Activated CD4-positive, alpha-beta T cell treated with anti-CD3 and anti-CD28 coated beads, Interleukin-2, amount 10 ng/mL, durations not matched to agents 24 days and 14 days (primary cell): ENCODE measurements at regions not wholly inside any gene's neighbourhood (a gene's known extent, or its start where the extent isn't known, plus 50 kb on each side); places are given as distances from the start of the nearest gene placed in this dataset.
"Not testable (repeated sequence)": the region's sequence is repeated elsewhere in the genome, so short reads cannot be mapped to it uniquely, and the experiment has no call there.

Experiments used
- DNase-seq: peaks from one replicate; pipeline ENCODE4 v3.0.0; 2022
- H3K27ac Mint-ChIP-seq: one replicate; pipeline ENCODE4 v1.8.0; 2022; ENCODE audit warnings: mild to moderate bottlenecking, mixed read lengths
- H3K27me3 Mint-ChIP-seq: one replicate; pipeline ENCODE4 v1.8.0; 2022; ENCODE audit warnings: mixed read lengths
- H3K36me3 Mint-ChIP-seq: one replicate; pipeline ENCODE4 v1.8.0; 2022; ENCODE audit warnings: low read depth, mild to moderate bottlenecking, mixed read lengths
- H3K4me1 Mint-ChIP-seq: one replicate; pipeline ENCODE4 v1.8.0; 2021; ENCODE audit warnings: mixed read lengths
- H3K4me3 Mint-ChIP-seq: one replicate; pipeline ENCODE4 v1.8.0; 2022; ENCODE audit warnings: mild to moderate bottlenecking, moderate library complexity, mixed read lengths
- H3K9me3 Mint-ChIP-seq: one replicate; pipeline ENCODE4 v1.8.0; 2021; ENCODE audit warnings: mixed read lengths
- intact Hi-C: fragments of 100-400 bp; cut with micrococcal nuclease; formaldehyde crosslinking; loops from one replicate; pipeline ENCODE4 v1.15.1; 2023

DNA sequence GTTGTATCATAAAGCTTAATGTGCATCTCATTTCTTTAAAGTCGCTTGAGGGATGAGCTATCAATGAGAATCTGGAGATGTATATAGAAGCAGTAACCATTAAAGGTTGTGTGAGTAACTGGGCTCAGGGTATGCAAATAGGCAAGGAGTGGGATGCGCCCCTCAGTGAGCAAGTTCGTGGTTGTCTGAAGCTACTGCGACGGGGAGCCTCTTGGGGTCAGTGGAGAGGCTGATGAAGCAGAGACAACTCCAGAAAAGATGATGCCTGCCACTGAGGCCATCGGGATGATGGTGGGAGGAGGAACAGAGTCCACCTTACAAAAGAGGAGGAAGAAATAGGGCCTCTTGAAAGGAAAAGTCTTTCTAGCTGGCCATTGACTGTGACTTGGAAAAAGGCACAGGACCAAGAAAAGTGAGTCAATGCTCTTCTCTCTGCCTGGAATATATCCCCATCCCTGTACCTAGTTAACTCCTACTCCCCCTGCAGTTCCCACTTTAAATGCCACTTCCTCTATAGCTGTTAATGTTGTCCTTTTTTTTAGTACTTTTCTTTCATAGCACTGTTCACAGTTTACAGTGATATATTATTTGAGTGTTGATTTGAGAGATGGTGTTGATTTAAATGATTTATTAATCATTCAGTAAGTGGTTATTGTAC is 51.4 kb upstream of the LSM6 start:
- DNase-seq = no peak
- Mint-ChIP-seq H3K27ac (no peak overlapping the region), H3K4me3 (no peak overlapping the region), H3K4me1 (no peaks in the 10 kb centered on the region), H3K27me3 (peaks cover 10% of the 10 kb centered on the region), H3K9me3 (peaks cover 6% of the 10 kb centered on the region), H3K36me3 (no peaks in the 10 kb centered on the region)
- intact Hi-C loops = no loop called here

DNA sequence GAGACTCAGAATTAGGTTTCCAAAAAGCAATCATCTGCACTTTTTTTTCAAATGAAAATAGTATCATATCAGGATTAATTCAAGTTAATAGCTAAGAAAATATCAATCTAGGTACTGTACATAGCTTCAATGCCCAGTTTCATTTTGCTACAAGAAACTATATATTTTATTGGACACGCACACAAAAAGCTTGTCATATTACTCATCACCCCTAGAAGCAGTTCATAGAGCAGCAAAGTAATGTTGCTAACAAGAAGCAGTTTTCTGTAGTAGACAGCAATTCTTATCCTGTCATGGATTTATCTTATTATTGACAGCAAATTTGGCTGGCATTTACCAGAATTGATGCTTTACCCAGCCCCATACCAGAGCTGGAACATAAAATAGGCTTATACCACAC is 52.3 kb upstream of the LSM6 start:
- no peak for DNase-seq
- H3K9me3 Mint-ChIP-seq = peaks cover 6% of the 10 kb centered on the region
- intact Hi-C loops = no loop called here
- H3K27ac Mint-ChIP-seq = no peak overlapping the region
- no peaks in the 10 kb centered on the region for H3K4me1 Mint-ChIP-seq
- H3K27me3 Mint-ChIP-seq = peaks cover 10% of the 10 kb centered on the region
- H3K36me3 Mint-ChIP-seq = no peaks in the 10 kb centered on the region
- H3K4me3 Mint-ChIP-seq = no peak overlapping the region

GRCh38 chr4:146122398-146122797 is 53.1 kb upstream of the LSM6 start:
- no peak overlapping the region for H3K27ac Mint-ChIP-seq
- H3K9me3 Mint-ChIP-seq = peaks cover 6% of the 10 kb centered on the region
- no peaks in the 10 kb centered on the region for H3K4me1 Mint-ChIP-seq
- H3K27me3 Mint-ChIP-seq = peaks cover 13% of the 10 kb centered on the region
- no peak overlapping the region for H3K4me3 Mint-ChIP-seq
- DNase-seq = no peak
- H3K36me3 Mint-ChIP-seq = no peaks in the 10 kb centered on the region
- intact Hi-C loops = no loop called here

DNA sequence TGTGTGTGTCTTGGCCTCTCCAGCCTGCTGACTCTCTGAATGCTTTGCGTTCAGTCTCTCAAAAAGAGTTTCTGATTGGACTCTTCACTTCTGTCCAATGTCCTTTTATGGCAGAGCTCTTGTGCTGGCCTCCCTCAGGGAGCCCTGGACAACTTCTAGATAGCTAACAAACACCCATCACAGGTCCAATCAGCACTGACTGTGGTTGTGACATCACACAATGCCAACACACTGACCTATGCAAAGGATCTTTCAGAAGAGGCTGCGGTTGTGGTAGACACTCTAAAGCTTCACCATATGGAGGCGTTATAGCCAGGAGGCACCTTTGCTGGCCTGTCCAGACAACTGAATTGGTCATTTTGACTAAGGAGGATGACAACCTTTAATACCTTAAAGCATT is 53.8 kb upstream of the LSM6 start:
- no peak overlapping the region for H3K4me3 Mint-ChIP-seq
- H3K27me3 Mint-ChIP-seq = peaks cover 18% of the 10 kb centered on the region
- no peak for DNase-seq
- intact Hi-C loops = no loop called here
- no peak overlapping the region for H3K27ac Mint-ChIP-seq
- peaks cover 6% of the 10 kb centered on the region for H3K9me3 Mint-ChIP-seq
- no peaks in the 10 kb centered on the region for H3K4me1 Mint-ChIP-seq
- no peaks in the 10 kb centered on the region for H3K36me3 Mint-ChIP-seq

- no peak for DNase-seq
- peaks cover 18% of the 10 kb centered on the region for H3K27me3 Mint-ChIP-seq
- no peak overlapping the region for H3K4me3 Mint-ChIP-seq
- no peaks in the 10 kb centered on the region for H3K4me1 Mint-ChIP-seq
- no peaks in the 10 kb centered on the region for H3K9me3 Mint-ChIP-seq
- intact Hi-C loops = no loop called here
- no peaks in the 10 kb centered on the region for H3K36me3 Mint-ChIP-seq
- H3K27ac Mint-ChIP-seq = no peak overlapping the region
Measured at GRCh38 chr4:146119845-146120404, 55.6 kb upstream of the LSM6 start.

- Mint-ChIP-seq H3K27ac (no peak overlapping the region), H3K9me3 (no peaks in the 10 kb centered on the region), H3K4me3 (no peak overlapping the region), H3K4me1 (no peaks in the 10 kb centered on the region), H3K27me3 (peaks cover 15% of the 10 kb centered on the region), H3K36me3 (no peaks in the 10 kb centered on the region)
- intact Hi-C loops = no loop called here
- no peak for DNase-seq
Measured at GRCh38 chr4:146114066-146114465, 61.5 kb upstream of the LSM6 start.

DNA sequence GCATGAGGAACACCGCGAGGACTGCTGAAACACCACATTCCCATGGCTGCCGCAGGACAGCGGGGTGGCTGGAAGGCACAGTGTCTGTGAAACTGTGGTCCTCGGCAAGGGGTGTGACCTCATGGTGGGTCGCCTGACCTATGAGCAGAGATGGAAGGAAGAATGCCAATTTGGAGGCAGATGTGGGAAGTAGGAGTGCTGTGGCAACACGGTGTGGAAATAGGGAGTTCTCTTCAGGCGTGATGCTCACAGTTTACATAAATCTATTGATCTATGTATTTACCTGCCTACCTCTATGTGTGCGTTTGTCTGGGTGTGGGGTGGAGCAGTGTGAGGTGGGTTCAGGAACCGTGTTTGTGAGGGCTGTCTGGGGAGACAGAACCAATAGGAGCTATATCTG is 62.3 kb upstream of the LSM6 start:
- intact Hi-C loops = no loop called here
- Mint-ChIP-seq H3K9me3 (no peaks in the 10 kb centered on the region), H3K36me3 (no peaks in the 10 kb centered on the region), H3K4me1 (no peaks in the 10 kb centered on the region), H3K27me3 (peaks cover 15% of the 10 kb centered on the region), H3K4me3 (no peak overlapping the region), H3K27ac (no peak overlapping the region)
- no peak for DNase-seq

GRCh38 chr4:146112389-146112788 is 63.1 kb upstream of the LSM6 start:
- no peaks in the 10 kb centered on the region for H3K36me3 Mint-ChIP-seq
- peaks cover 10% of the 10 kb centered on the region for H3K27me3 Mint-ChIP-seq
- no peaks in the 10 kb centered on the region for H3K4me1 Mint-ChIP-seq

DNA sequence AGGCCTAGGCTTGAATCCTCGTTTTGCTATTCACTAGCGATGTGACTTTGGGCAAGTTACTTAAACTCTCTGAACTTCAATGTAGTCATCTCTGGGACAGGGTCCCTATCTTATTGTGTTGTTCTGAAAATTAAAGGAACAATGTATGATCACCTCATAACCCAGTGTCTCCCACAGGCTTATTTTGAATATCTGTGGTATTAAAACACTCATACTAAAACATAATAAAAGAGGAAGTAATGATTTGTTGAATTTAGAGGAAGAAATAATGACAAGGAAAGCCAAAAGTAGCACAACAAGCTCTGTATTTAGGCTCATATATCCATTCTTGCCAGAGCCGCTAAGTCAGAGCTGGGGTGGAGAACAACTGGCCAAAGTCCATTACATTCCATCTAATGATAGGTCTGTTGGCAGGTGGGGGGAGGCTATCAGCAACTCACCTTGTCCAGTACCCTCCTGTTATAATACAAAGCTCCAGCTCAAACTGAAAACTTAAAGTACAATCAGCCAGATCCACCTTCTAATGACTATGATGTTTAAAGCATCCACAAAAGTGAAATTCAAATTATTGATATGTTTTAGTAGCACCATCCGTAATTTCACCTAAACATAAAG is 64.5 kb upstream of the LSM6 start:
- H3K27ac Mint-ChIP-seq = no peak overlapping the region
- intact Hi-C loops = no loop called here
- H3K27me3 Mint-ChIP-seq = peaks cover 5% of the 10 kb centered on the region
- H3K9me3 Mint-ChIP-seq = no peaks in the 10 kb centered on the region
- no peaks in the 10 kb centered on the region for H3K4me1 Mint-ChIP-seq
- no peak for DNase-seq
- H3K36me3 Mint-ChIP-seq = no peaks in the 10 kb centered on the region
- no peak overlapping the region for H3K4me3 Mint-ChIP-seq

More at GRCh38 chr4:146112389-146112788, 63.1 kb upstream of the LSM6 start:
- no peak overlapping the region for H3K4me3 Mint-ChIP-seq
- no peak overlapping the region for H3K27ac Mint-ChIP-seq
- intact Hi-C loops = no loop called here
- DNase-seq = no peak
- no peaks in the 10 kb centered on the region for H3K9me3 Mint-ChIP-seq

DNA sequence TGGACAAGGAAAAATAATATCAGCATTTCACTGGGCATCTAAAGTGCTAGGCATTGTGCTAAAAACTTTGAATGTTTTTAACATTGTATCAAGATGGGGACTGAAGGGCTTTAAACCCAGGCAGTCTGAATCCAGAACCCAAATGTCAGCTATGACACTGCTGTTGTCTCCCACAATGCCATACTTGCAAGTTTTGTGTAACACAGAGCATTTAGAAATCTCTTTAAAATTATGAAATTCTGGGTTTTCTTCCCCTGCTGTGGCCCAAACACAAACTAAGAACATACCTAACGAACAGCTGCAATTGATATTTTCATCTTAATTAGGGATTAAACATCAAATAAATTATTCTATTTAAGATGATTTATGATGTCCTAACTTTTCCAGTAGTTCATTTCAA is 66.8 kb upstream of the LSM6 start:
- Mint-ChIP-seq H3K4me3 (no peak overlapping the region), H3K36me3 (no peaks in the 10 kb centered on the region), H3K9me3 (no peaks in the 10 kb centered on the region), H3K27ac (no peak overlapping the region), H3K27me3 (peaks cover 5% of the 10 kb centered on the region), H3K4me1 (peaks cover 2% of the 10 kb centered on the region)
- intact Hi-C loops = no loop called here
- no peak for DNase-seq

- Mint-ChIP-seq H3K4me3 (no peak overlapping the region), H3K36me3 (no peaks in the 10 kb centered on the region), H3K4me1 (peaks cover 2% of the 10 kb centered on the region), H3K27ac (no peak overlapping the region), H3K27me3 (peaks cover 2% of the 10 kb centered on the region), H3K9me3 (peaks cover 5% of the 10 kb centered on the region)
- no peak for DNase-seq
- intact Hi-C loops = no loop called here
Measured at GRCh38 chr4:146107587-146108240, 67.8 kb upstream of the LSM6 start.

- Mint-ChIP-seq H3K4me3 (no peak overlapping the region), H3K36me3 (no peaks in the 10 kb centered on the region), H3K4me1 (peaks cover 2% of the 10 kb centered on the region), H3K27me3 (peaks cover 4% of the 10 kb centered on the region), H3K9me3 (peaks cover 5% of the 10 kb centered on the region), H3K27ac (no peak overlapping the region)
- DNase-seq = no peak
- intact Hi-C loops = no loop called here
Measured at GRCh38 chr4:146105464-146105863, 70.1 kb upstream of the LSM6 start.

- Mint-ChIP-seq H3K27ac (no peak overlapping the region), H3K9me3 (peaks cover 5% of the 10 kb centered on the region), H3K27me3 (peaks cover 3% of the 10 kb centered on the region), H3K4me1 (peaks cover 2% of the 10 kb centered on the region), H3K36me3 (no peaks in the 10 kb centered on the region), H3K4me3 (no peak overlapping the region)
- intact Hi-C loops = no loop called here
- no peak for DNase-seq
Measured at GRCh38 chr4:146104541-146104940, 71.0 kb upstream of the LSM6 start.

- H3K4me3 Mint-ChIP-seq, H3K9me3 Mint-ChIP-seq, H3K27ac Mint-ChIP-seq, H3K4me1 Mint-ChIP-seq, DNase-seq, H3K27me3 Mint-ChIP-seq, intact Hi-C loops, H3K36me3 Mint-ChIP-seq: not testable (repeated sequence)
Measured at GRCh38 chr4:146104052-146104451, 71.5 kb upstream of the LSM6 start.
